H1 (cell line): ENCODE measurements at regions not wholly inside any gene's neighbourhood (a gene's known extent, or its start where the extent isn't known, plus 50 kb on each side); places are given as distances from the start of the nearest gene placed in this dataset.

Experiments used
- CTCF ChIP-seq, 3 experiments: IDR thresholded peaks; 1 replicate in 2 of 3; 2 replicates in 1 of 3; pipeline versions ENCODE4 v1.5.1 to v1.6.1; 2011; ENCODE audit warnings: low read length in 3 of 3, mild to moderate bottlenecking in 3 of 3, inconsistent platforms in 2 of 3, low read depth in 1 of 3, moderate library complexity in 1 of 3; ENCODE audit not compliant: insufficient read depth in 1 of 3; ENCODE audit errors: control extremely low read depth in 1 of 3

DNA sequence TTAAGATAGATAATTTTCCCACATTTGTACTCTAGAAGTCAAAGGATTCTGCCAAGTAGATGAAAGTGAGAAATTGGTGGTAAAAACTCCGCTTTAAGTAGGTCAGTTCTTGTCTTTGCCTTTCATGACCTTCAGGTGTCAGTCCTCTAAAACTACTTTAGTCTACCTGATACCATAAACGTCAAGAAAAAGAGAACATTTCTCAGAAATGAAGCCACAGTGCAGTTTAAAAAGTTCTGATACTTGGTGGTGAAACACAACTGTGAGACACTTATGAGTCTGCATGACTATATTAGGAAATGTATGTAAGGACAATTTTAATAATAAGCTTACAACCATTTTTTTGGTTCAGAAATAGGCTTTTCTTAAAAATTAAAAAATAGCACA is 583.3 kb downstream of the SATB2 start (continued):
- TF ChIP-seq CTCF (IDR thresholded peaks at IDR 0.05; ENCODE audit: control extremely low read depth in 1 of 3, insufficient read depth in 1 of 3, low read depth in 1 of 3, low read length in 3 of 3), result no peak
